NCI-H128 (cell line): ENCODE measurements at regions not wholly inside any gene's neighbourhood (a gene's known extent, or its start where the extent isn't known, plus 50 kb on each side); places are given as distances from the start of the nearest gene placed in this dataset.

ENCODE experiments used
- DNase-seq: peaks from one replicate; lab custom pipeline; 2025; ENCODE audit not compliant: unreplicated experiment; lab: John Stamatoyannopoulos, UW

- DNase-seq, result no peak
Observed at GRCh38 chr1:244339073-244339692, 112.5 kb downstream of the ADSS2 start.

DNA sequence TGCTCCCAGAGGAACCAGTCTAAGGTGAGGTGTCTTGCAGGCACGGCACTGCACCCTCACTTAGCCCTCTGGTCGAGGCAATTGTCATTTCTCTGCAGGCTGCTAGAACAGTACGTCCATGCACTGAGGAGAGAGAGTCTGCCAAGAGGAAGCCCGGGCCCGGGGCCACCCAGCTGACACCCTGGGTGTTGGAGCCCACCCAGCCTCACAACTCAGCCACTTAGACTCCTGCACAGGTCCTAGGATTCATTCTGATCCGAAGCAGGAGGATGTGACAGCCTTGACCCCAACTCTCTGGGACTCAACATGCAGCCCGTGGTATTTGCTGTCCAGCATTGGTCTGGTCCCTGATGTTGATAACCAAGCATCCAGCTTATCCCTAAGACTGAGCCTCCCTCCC, 111.9 kb downstream of the ADSS2 start:
- DNase-seq, result no peak

- DNase-seq, result no peak
Observed at GRCh38 chr1:244340396-244340795, 111.3 kb downstream of the ADSS2 start.

DNA sequence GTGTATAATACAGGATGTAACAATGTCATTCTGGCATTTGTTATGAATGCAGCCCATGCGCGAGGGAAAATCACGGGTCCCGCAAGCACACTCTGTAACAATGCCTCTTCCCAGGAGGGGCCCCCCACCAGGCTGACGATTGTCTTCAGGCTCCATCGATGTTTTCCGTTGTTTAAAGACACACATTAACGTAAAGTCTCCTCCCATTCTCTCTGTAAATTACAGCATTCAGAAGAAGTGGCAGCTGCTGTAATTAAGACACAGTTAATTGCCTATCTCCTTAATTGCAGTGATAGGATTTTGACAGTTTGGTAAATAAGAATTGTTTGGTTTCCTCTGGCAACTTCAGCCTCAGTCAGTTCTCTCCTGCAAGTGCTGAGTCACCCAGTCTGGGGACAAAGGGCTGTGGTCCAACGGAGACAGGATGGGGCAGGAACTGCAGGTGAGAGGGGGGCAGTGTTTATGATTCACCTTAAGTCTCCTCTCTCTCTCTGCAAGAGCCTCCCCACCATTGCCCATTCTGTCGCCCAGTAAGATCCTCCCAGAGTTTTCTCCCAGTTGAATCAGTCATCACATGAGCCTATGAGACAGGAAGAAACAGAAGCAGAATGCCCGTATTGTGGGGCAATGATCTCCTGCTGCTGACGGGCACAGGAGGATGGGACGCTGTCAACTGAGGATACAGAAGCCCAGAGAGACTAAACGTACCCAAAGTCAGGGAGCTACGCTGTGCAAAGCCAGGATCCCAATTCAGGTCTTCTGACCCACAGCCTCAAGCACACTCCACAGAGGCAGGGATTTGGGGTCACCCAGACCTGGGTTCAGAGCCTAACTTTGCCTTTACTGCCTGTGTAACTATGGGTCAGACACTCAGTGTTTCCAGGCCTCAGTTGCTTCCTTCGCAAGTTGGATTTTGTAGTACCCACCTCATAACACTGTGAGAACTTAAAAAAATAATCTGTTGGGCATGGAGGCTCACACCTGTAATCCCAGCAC, 110.0 kb downstream of the ADSS2 start:
- no peak for DNase-seq

- no peak for DNase-seq
Observed at GRCh38 chr1:244344001-244344400, 107.7 kb downstream of the ADSS2 start.

- no peak for DNase-seq
Observed at GRCh38 chr1:244346972-244347618, 104.6 kb downstream of the ADSS2 start.

- no peak for DNase-seq
Observed at GRCh38 chr1:244347942-244348341, 103.8 kb downstream of the ADSS2 start.

- DNase-seq, result no peak
Observed at GRCh38 chr1:244349103-244349531, 102.6 kb downstream of the ADSS2 start.

GRCh38 chr1:244349581-244350001, 102.1 kb downstream of the ADSS2 start:
- DNase-seq, result no peak

- no peak for DNase-seq
Observed at GRCh38 chr1:244350027-244350426, 101.7 kb downstream of the ADSS2 start.

GRCh38 chr1:244352156-244352830, 99.4 kb downstream of the ADSS2 start:
- no peak for DNase-seq

- no peak for DNase-seq
Observed at GRCh38 chr1:244353551-244354091, 98.1 kb downstream of the ADSS2 start.

DNA sequence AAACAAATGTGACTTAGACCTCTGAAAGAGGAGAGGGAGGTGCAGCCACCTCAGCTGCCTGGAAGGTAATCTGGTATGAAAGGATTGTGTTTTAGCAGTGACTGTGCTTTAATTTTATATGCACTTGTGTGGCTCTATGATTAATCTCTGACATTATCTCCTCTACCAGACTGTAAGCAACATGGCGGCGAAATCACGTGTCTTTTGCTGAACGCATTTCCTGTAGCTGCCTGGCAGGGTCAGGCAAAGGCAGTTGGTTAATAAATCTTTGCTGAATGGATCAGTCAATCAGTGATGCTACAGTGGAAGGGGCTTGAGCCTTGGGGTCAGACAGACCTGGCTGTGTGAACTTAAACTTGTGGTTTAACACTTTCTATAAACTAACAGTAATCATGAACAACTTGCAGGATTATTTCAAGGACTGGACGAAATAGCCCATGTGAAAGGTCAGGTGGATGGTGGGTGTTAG, 96.9 kb downstream of the ADSS2 start:
- DNase-seq, result no peak

- DNase-seq, result no peak
Observed at GRCh38 chr1:244356376-244356775, 95.3 kb downstream of the ADSS2 start.
